ENCODE measurements at regions not wholly inside any gene's neighbourhood (a gene's known extent, or its start where the extent isn't known, plus 50 kb on each side); places are given as distances from the start of the nearest gene placed in this dataset.

DNA sequence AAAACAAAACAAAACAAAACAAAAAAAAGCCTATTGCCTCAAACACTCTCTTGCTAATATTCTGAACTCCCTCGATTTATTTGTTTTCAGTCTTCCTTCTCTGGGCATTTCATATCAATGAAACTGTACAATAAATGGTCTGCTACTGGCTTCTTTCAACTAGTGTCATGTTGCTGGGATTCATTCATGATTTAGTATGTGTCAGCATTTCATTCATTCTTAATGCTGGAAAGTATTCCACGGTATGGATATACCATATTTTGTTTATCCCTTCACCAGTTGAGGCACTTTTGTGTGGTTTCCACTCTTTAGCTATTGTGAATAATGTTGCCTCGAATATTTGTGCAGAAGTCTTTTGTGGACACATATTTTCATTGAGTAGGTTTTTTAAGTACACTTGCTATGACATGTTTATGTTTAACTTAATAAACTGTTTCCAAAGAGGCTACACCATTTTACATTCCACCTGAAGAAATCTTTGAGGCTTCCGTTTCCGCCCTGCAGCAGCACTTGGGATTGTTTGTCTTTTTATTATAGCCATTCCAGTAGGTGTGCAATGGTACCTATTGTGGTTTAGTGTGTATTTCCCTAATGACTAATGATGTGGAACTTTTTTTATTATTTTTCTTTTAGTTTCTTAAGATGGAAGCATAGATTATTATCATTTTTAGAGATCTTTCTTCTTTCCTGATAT, 543.6 kb upstream of the SOX11 start:
- DNase-seq (ENCODE audit: low read depth), result no peak
- TF ChIP-seq, protein P1, sequence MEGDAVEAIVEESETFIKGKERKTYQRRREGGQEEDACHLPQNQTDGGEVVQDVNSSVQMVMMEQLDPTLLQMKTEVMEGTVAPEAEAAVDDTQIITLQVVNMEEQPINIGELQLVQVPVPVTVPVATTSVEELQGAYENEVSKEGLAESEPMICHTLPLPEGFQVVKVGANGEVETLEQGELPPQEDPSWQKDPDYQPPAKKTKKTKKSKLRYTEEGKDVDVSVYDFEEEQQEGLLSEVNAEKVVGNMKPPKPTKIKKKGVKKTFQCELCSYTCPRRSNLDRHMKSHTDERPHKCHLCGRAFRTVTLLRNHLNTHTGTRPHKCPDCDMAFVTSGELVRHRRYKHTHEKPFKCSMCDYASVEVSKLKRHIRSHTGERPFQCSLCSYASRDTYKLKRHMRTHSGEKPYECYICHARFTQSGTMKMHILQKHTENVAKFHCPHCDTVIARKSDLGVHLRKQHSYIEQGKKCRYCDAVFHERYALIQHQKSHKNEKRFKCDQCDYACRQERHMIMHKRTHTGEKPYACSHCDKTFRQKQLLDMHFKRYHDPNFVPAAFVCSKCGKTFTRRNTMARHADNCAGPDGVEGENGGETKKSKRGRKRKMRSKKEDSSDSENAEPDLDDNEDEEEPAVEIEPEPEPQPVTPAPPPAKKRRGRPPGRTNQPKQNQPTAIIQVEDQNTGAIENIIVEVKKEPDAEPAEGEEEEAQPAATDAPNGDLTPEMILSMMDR (IDR thresholded peaks at IDR 0.05; ENCODE audit: insufficient read depth, low read length), result no peak
- H3K4me3 ChIP-seq (ENCODE audit: low read depth, low read length), result no peak overlapping the region

DNA sequence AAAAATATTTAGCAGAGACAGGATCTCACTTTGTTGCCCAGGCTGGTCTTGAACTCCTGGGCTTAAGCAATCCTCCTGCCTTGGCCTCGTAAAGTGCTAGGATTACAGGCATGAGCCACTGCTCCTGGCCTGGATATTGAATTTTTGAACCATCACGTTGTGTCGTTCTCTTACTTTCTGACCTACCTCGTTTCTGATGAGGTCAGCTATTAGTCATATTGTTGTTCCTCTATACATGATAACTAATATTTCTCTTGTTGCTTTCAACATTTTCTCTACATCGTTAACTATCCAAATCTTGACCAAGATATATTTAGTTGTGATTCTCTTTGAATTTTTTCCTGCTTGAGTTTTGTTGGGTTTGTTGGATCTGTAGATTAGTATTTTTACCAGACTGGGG, 541.3 kb upstream of the SOX11 start:
- H3K4me3 ChIP-seq (ENCODE audit: low read depth, low read length), result no peak overlapping the region
- TF ChIP-seq, protein P1 (IDR thresholded peaks at IDR 0.05; ENCODE audit: insufficient read depth, low read length), result no peak
- no peak for DNase-seq (ENCODE audit: low read depth)

DNA sequence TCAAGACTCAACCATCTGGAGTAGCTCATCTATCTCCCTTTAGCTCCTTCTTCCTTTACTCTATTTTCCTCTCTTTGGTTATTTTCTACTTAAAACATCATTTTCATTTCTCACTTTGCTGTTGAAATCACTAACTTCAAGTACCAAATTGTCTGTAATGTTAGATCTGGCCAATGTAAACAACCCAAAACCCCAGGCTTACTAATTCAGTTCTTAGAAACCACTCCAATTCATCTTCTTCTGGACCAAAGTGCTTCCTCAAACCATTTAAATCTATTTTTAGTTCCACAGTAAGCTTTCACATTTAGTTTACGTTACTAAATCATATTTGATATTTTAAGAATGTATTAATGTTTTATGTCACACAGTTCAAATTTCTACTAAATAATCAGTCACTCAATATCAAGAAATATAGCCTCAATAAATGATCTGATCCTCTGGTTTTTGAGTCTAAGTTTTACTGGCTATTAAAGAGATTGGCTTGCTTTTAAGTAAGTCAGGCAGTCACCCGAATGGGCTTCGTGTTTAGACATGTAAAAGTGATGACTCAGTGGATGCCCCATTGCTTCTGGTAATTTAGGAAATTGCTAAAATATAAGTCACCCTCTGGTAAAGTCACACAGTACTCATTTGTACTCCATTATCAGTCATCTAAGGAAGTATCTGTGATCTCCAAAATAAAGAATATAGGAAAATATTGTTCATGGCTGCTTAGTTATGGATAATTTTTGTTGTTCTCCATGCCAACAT, 527.2 kb upstream of the SOX11 start:
- no peak overlapping the region for H3K4me3 ChIP-seq (ENCODE audit: low read depth, low read length)
- TF ChIP-seq, protein P1 (IDR thresholded peaks at IDR 0.05; ENCODE audit: insufficient read depth, low read length), result no peak
- peak; percentile 60 for DNase-seq (ENCODE audit: low read depth)

DNA sequence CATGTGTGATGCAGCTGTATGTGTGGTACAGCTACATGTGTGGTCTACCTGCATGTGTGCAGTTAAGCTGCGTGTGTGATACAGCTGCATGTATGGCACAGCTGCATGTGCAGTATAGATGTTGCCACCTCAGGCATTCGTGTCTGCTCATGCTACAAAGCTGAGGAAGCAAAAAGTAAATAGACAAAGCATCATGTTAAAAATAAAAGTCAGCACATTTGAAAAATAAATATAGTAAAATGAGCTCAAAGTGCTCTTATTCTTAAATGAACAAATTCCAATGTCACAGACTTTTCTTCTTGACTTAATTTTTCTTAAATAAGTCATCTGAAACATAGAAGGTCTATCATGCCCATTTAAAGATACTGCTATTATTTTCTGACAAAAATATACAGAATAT, 519.3 kb upstream of the SOX11 start:
- no peak for DNase-seq (ENCODE audit: low read depth)
- TF ChIP-seq, protein P1 (IDR thresholded peaks at IDR 0.05; ENCODE audit: insufficient read depth, low read length), result no peak
- H3K4me3 ChIP-seq (ENCODE audit: low read depth, low read length), result no peak overlapping the region

- TF ChIP-seq, protein P1 (IDR thresholded peaks at IDR 0.05; ENCODE audit: insufficient read depth, low read length), result no peak
- no peak for DNase-seq (ENCODE audit: low read depth)
- no peak overlapping the region for H3K4me3 ChIP-seq (ENCODE audit: low read depth, low read length)
Observed at GRCh38 chr2:5173876-5174535, 518.2 kb upstream of the SOX11 start.

- DNase-seq (ENCODE audit: low read depth), result no peak
- TF ChIP-seq, protein P1 (IDR thresholded peaks at IDR 0.05; ENCODE audit: insufficient read depth, low read length), result no peak
- H3K4me3 ChIP-seq (ENCODE audit: low read depth, low read length), result no peak overlapping the region
Observed at GRCh38 chr2:5175231-5175630, 517.0 kb upstream of the SOX11 start.
